ENCODE measurements at regions not wholly inside any gene's neighbourhood (a gene's known extent, or its start where the extent isn't known, plus 50 kb on each side); places are given as distances from the start of the nearest gene placed in this dataset.

- FAIRE-seq = no peak
Observed at GRCh38 chr2:49278141-49278540, 123.8 kb upstream of the FSHR start.

GRCh38 chr2:49271060-49271606, 116.8 kb upstream of the FSHR start:
- no peak for DNase-seq (ENCODE audit: extremely low spot score, insufficient read length, low read depth)
- FAIRE-seq = no peak

More at GRCh38 chr2:49278141-49278540, 123.8 kb upstream of the FSHR start:
- no peak for DNase-seq (ENCODE audit: extremely low spot score, insufficient read length, low read depth)

- no peak for DNase-seq (ENCODE audit: extremely low spot score, insufficient read length, low read depth)
- FAIRE-seq = no peak
Observed at GRCh38 chr2:49270091-49270490, 115.8 kb upstream of the FSHR start.

- DNase-seq (ENCODE audit: extremely low spot score, insufficient read length, low read depth) (no peak), FAIRE-seq (no peak)
Observed at GRCh38 chr2:49265471-49265870, 111.2 kb upstream of the FSHR start.

- no peak for FAIRE-seq
- no peak for DNase-seq (ENCODE audit: extremely low spot score, insufficient read length, low read depth)
Observed at GRCh38 chr2:49262801-49263560, 108.7 kb upstream of the FSHR start.

GRCh38 chr2:49261781-49262180, 107.5 kb upstream of the FSHR start:
- no peak for FAIRE-seq
- DNase-seq (ENCODE audit: extremely low spot score, insufficient read length, low read depth) = no peak

- no peak for FAIRE-seq
- no peak for DNase-seq (ENCODE audit: extremely low spot score, insufficient read length, low read depth)
Observed at GRCh38 chr2:49260979-49261538, 106.7 kb upstream of the FSHR start.

GRCh38 chr2:49259926-49260325, 105.6 kb upstream of the FSHR start:
- FAIRE-seq = no peak
- DNase-seq (ENCODE audit: extremely low spot score, insufficient read length, low read depth) = no peak

- DNase-seq (ENCODE audit: extremely low spot score, insufficient read length, low read depth) = no peak
- FAIRE-seq = no peak
Observed at GRCh38 chr2:49255409-49255971, 101.2 kb upstream of the FSHR start.

- FAIRE-seq (no peak), DNase-seq (ENCODE audit: extremely low spot score, insufficient read length, low read depth) (no peak)
Observed at GRCh38 chr2:49254401-49254800, 100.1 kb upstream of the FSHR start.

- FAIRE-seq (no peak), DNase-seq (ENCODE audit: extremely low spot score, insufficient read length, low read depth) (no peak)
Observed at GRCh38 chr2:49251766-49252165, 97.5 kb upstream of the FSHR start.

- DNase-seq (ENCODE audit: extremely low spot score, insufficient read length, low read depth) (no peak), FAIRE-seq (no peak)
Observed at GRCh38 chr2:49251251-49251650, 96.9 kb upstream of the FSHR start.

- DNase-seq (ENCODE audit: extremely low spot score, insufficient read length, low read depth) (no peak), FAIRE-seq (no peak)
Observed at GRCh38 chr2:49248506-49248905, 94.2 kb upstream of the FSHR start.

- DNase-seq (ENCODE audit: extremely low spot score, insufficient read length, low read depth) (no peak), FAIRE-seq (no peak)
Observed at GRCh38 chr2:49241991-49242390, 87.7 kb upstream of the FSHR start.

GRCh38 chr2:49241501-49241900, 87.2 kb upstream of the FSHR start:
- no peak for DNase-seq (ENCODE audit: extremely low spot score, insufficient read length, low read depth)
- FAIRE-seq = no peak

- DNase-seq (ENCODE audit: extremely low spot score, insufficient read length, low read depth) (no peak), FAIRE-seq (no peak)
Observed at GRCh38 chr2:49240608-49241007, 86.3 kb upstream of the FSHR start.

GRCh38 chr2:49238604-49238960, 84.3 kb upstream of the FSHR start:
- DNase-seq (ENCODE audit: extremely low spot score, insufficient read length, low read depth) (no peak), FAIRE-seq (no peak)

- no peak for DNase-seq (ENCODE audit: extremely low spot score, insufficient read length, low read depth)
- no peak for FAIRE-seq
Observed at GRCh38 chr2:49237867-49238603, 83.7 kb upstream of the FSHR start.

- FAIRE-seq (no peak), DNase-seq (ENCODE audit: extremely low spot score, insufficient read length, low read depth) (no peak)
Observed at GRCh38 chr2:49236316-49236715, 82.0 kb upstream of the FSHR start.

- DNase-seq (ENCODE audit: extremely low spot score, insufficient read length, low read depth) = no peak
Observed at GRCh38 chr2:49226360-49226759, 72.0 kb upstream of the FSHR start.

GRCh38 chr2:49225126-49225525, 70.8 kb upstream of the FSHR start:
- no peak for DNase-seq (ENCODE audit: extremely low spot score, insufficient read length, low read depth)
- FAIRE-seq = no peak

More at GRCh38 chr2:49226360-49226759, 72.0 kb upstream of the FSHR start:
- FAIRE-seq = no peak

Data from GM18507 (cell line).